ENCODE measurements at regions not wholly inside any gene's neighbourhood (a gene's known extent, or its start where the extent isn't known, plus 50 kb on each side); places are given as distances from the start of the nearest gene placed in this dataset.
"Not testable (repeated sequence)": the region's sequence is repeated elsewhere in the genome, so short reads cannot be mapped to it uniquely, and the experiment has no call there.

GRCh38 chr21:30023056-30023455 is 83.3 kb upstream of the GRIK1 start:
- ATAC-seq (ENCODE audit: low read depth in 2 of 2); H3K4me1 ChIP-seq (ENCODE audit: control insufficient read depth, insufficient read depth, low read length, poor library complexity, severe bottlenecking); H3K9me3 ChIP-seq (ENCODE audit: control insufficient read depth in 2 of 2, low read length in 2 of 2); H3K27me3 ChIP-seq (ENCODE audit: control insufficient read depth, insufficient read depth, low read length); H3K4me3 ChIP-seq (ENCODE audit: low read depth, low read length); H3K4me3 Mint-ChIP-seq; H3K36me3 Mint-ChIP-seq; H3K27me3 Mint-ChIP-seq; H3K36me3 ChIP-seq (ENCODE audit: control insufficient read depth, insufficient read depth, low read length); H3K27ac ChIP-seq (ENCODE audit: insufficient read depth, low read length, poor library complexity, severe bottlenecking); DNase-seq; H3K4me1 Mint-ChIP-seq; H3K9me3 Mint-ChIP-seq; H3K27ac Mint-ChIP-seq: not testable (repeated sequence)

GRCh38 chr21:30014886-30015285 is 75.1 kb upstream of the GRIK1 start:
- H3K27me3 Mint-ChIP-seq, result no peaks in the 10 kb centered on the region
- no peak overlapping the region for H3K27ac ChIP-seq (ENCODE audit: insufficient read depth, low read length, poor library complexity, severe bottlenecking)
- H3K9me3 Mint-ChIP-seq, result peaks cover 0 to 11% (median 4%) of the 10 kb centered on the region in 7 donors
- H3K36me3 ChIP-seq (ENCODE audit: control insufficient read depth, insufficient read depth, low read length), result no peaks in the 10 kb centered on the region
- H3K4me1 Mint-ChIP-seq, result no peaks in the 10 kb centered on the region
- no peak for DNase-seq
- H3K27me3 ChIP-seq (ENCODE audit: control insufficient read depth, insufficient read depth, low read length), result no peaks in the 10 kb centered on the region
- no peak overlapping the region for H3K4me3 ChIP-seq (ENCODE audit: low read depth, low read length)
- no peaks in the 10 kb centered on the region for H3K4me1 ChIP-seq (ENCODE audit: control insufficient read depth, insufficient read depth, low read length, poor library complexity, severe bottlenecking)
- no peak overlapping the region for H3K4me3 Mint-ChIP-seq
- H3K36me3 Mint-ChIP-seq, result no peaks in the 10 kb centered on the region
- no peaks in the 10 kb centered on the region for H3K9me3 ChIP-seq (ENCODE audit: control insufficient read depth in 2 of 2, low read length in 2 of 2)
- ATAC-seq (ENCODE audit: low read depth in 2 of 2), result no peak
- H3K27ac Mint-ChIP-seq, result no peak overlapping the region

- peaks cover 0 to 7% (median under 1%) of the 10 kb centered on the region in 7 donors for H3K9me3 Mint-ChIP-seq
- H3K27ac Mint-ChIP-seq, result peak overlapping the region in 1 of 3 donors; percentile 38
- no peak overlapping the region for H3K4me3 Mint-ChIP-seq
- no peaks in the 10 kb centered on the region for H3K36me3 Mint-ChIP-seq
- no peak for ATAC-seq (ENCODE audit: low read depth in 2 of 2)
- H3K27me3 Mint-ChIP-seq, result no peaks in the 10 kb centered on the region
- Histone ChIP-seq H3K36me3 (ENCODE audit: control insufficient read depth, insufficient read depth, low read length) (no peaks in the 10 kb centered on the region), H3K4me1 (ENCODE audit: control insufficient read depth, insufficient read depth, low read length, poor library complexity, severe bottlenecking) (no peaks in the 10 kb centered on the region), H3K27me3 (ENCODE audit: control insufficient read depth, insufficient read depth, low read length) (no peaks in the 10 kb centered on the region), H3K9me3 (ENCODE audit: control insufficient read depth in 2 of 2, low read length in 2 of 2) (no peaks in the 10 kb centered on the region), H3K27ac (ENCODE audit: insufficient read depth, low read length, poor library complexity, severe bottlenecking) (no peak overlapping the region), H3K4me3 (ENCODE audit: low read depth, low read length) (no peak overlapping the region)
- H3K4me1 Mint-ChIP-seq, result no peaks in the 10 kb centered on the region
- no peak for DNase-seq
These were observed 51.8 kb upstream of the GRIK1 start for GRCh38 chr21:29991624-29992023.

GRCh38 chr21:29989634-29990234 is 49.9 kb upstream of the GRIK1 start:
- H3K27me3 Mint-ChIP-seq, result no peaks in the 10 kb centered on the region
- H3K27me3 ChIP-seq (ENCODE audit: control insufficient read depth, insufficient read depth, low read length), result no peaks in the 10 kb centered on the region
- DNase-seq, result no peak
- no peak overlapping the region for H3K4me3 ChIP-seq (ENCODE audit: low read depth, low read length)
- no peak for ATAC-seq (ENCODE audit: low read depth in 2 of 2)
- no peak overlapping the region for H3K27ac Mint-ChIP-seq
- no peak overlapping the region for H3K27ac ChIP-seq (ENCODE audit: insufficient read depth, low read length, poor library complexity, severe bottlenecking)
- H3K4me1 ChIP-seq (ENCODE audit: control insufficient read depth, insufficient read depth, low read length, poor library complexity, severe bottlenecking), result no peaks in the 10 kb centered on the region
- no peaks in the 10 kb centered on the region for H3K36me3 Mint-ChIP-seq
- H3K36me3 ChIP-seq (ENCODE audit: control insufficient read depth, insufficient read depth, low read length), result no peaks in the 10 kb centered on the region
- H3K4me3 Mint-ChIP-seq, result no peak overlapping the region
- H3K9me3 Mint-ChIP-seq, result peaks cover 0 to 9% (median 2%) of the 10 kb centered on the region in 7 donors
- H3K4me1 Mint-ChIP-seq, result no peaks in the 10 kb centered on the region
- H3K9me3 ChIP-seq (ENCODE audit: control insufficient read depth in 2 of 2, low read length in 2 of 2), result peaks cover 0 to 6% of the 10 kb centered on the region in 2 experiments
